GM12878 (cell line): ENCODE measurements at regions not wholly inside any gene's neighbourhood (a gene's known extent, or its start where the extent isn't known, plus 50 kb on each side); places are given as distances from the start of the nearest gene placed in this dataset.

Source experiments
- ATAC-seq: fragments of 200-7000 bp; cut with Tn5 transposase; 3 replicates; pipeline ENCODE4 v1.9.1; 2020; ENCODE audit warnings: mild to moderate bottlenecking, moderate library complexity
- BruUV-seq: library from RNA; stranded (reverse); fragments of 400-500 nt; replicated peaks from 2 replicates; lab custom pipeline; 2021; lab: Mats Ljungman, UMichigan
- CTCF ChIA-PET: fragments of 300-600 bp; sonication (Branson Sonifier 250); formaldehyde crosslinking; extraction: SDS; loops from one replicate; lab custom pipeline; 2021; ENCODE audit warnings: inconsistent platforms; lab: Yijun Ruan, JAX
- POLR2A ChIA-PET: fragments of 350-600 bp; formaldehyde crosslinking; extraction: SDS; loops from one replicate; lab custom pipeline; 2021; ENCODE audit warnings: inconsistent platforms; lab: Charles Lee
- RAD21 ChIA-PET: fragments of 300-600 bp; sonication (Branson Sonifier 250); formaldehyde crosslinking; loops from one replicate; lab custom pipeline; 2023; ENCODE audit warnings: antibody characterized with exemption; ENCODE audit not compliant: unreplicated experiment; lab: Charles Lee
- SMC1A ChIA-PET: fragments of 300-600 bp; sonication (Branson Sonifier 250); formaldehyde crosslinking; loops from one replicate; lab custom pipeline; 2023; ENCODE audit not compliant: unreplicated experiment, uncharacterized antibody; lab: Charles Lee
- DNase-seq: peaks from one replicate; pipeline ENCODE4 v3.0.0-alpha.2; 2011; ENCODE audit warnings: low read depth, low spot score
- FAIRE-seq: peaks from 3 replicates; lab custom pipeline; 2011; peaks lifted over from hg19 to GRCh38; lab: Jason Lieb, UNC
- H2AFZ ChIP-seq: 2 replicates; pipeline ENCODE4 v1.6.0; 2011; ENCODE audit warnings: low read depth, low read length, control low read depth; ENCODE audit not compliant: control insufficient read depth
- H3K27ac ChIP-seq: 2 replicates; pipeline ENCODE4 v1.5.1; 2011; ENCODE audit warnings: control low read depth; ENCODE audit not compliant: control insufficient read depth, insufficient read depth
- H3K27me3 ChIP-seq, 2 experiments: replicated peaks in 1 of 2; 2 replicates each; pipeline versions ENCODE4 v1.6.0 to v1.6.1; 2011; ENCODE audit warnings: low read length in 1 of 2; ENCODE audit not compliant: control insufficient read depth in 2 of 2, insufficient read depth in 2 of 2
- H3K36me3 ChIP-seq, 2 experiments: 2 replicates each; pipeline ENCODE4 v1.5.1; 2011; ENCODE audit warnings: low read length in 1 of 2; ENCODE audit not compliant: control insufficient read depth in 2 of 2, insufficient read depth in 2 of 2
- H3K4me1 ChIP-seq: 2 replicates; pipeline ENCODE4 v1.6.1; 2011; ENCODE audit warnings: mild to moderate bottlenecking, low read length, moderate library complexity, mixed read lengths; ENCODE audit not compliant: control insufficient read depth, insufficient read depth
- H3K4me2 ChIP-seq: 2 replicates; pipeline ENCODE4 v1.6.0; 2011; ENCODE audit warnings: control low read depth; ENCODE audit not compliant: control insufficient read depth, insufficient read depth
- H3K4me3 ChIP-seq: fragments of 200-600 bp; sonication (generic); 2 replicates; pipeline ENCODE4 v1.5.1; 2016
- H3K79me2 ChIP-seq: 2 replicates; pipeline ENCODE4 v1.6.0; 2011; ENCODE audit warnings: low read length; ENCODE audit not compliant: control insufficient read depth, insufficient read depth
- H3K9ac ChIP-seq: 2 replicates; pipeline ENCODE4 v1.8.0; 2011; ENCODE audit warnings: low read length, control low read depth, mixed read lengths; ENCODE audit not compliant: control insufficient read depth, insufficient read depth
- H3K9me3 ChIP-seq: replicated peaks from 3 replicates; pipeline ENCODE4 v1.5.1; 2011; ENCODE audit warnings: mild to moderate bottlenecking, low read length; ENCODE audit not compliant: control insufficient read depth, insufficient read depth
- H4K20me1 ChIP-seq: 2 replicates; pipeline ENCODE4 v1.6.0; 2011; ENCODE audit not compliant: control insufficient read depth, insufficient read depth
- BRCA1 ChIP-seq: IDR thresholded peaks from 2 replicates; pipeline ENCODE4 v1.6.1; 2011; ENCODE audit warnings: low read depth, low read length, improper control_type of control experiment
- CBFB ChIP-seq: IDR thresholded peaks from 2 replicates; pipeline ENCODE4 v1.6.1; 2016; ENCODE audit warnings: antibody characterized with exemption, low read depth
- CBX3 ChIP-seq: fragments of 200-600 bp; sonication (generic); IDR thresholded peaks from 2 replicates; pipeline ENCODE4 v1.6.1; 2016; ENCODE audit warnings: low read depth, borderline replicate concordance
- CBX5 ChIP-seq: sonication (generic); IDR thresholded peaks from 2 replicates; pipeline ENCODE4 v1.6.1; 2016; ENCODE audit warnings: low read depth, moderate library complexity, mild to moderate bottlenecking, inconsistent platforms
- EED ChIP-seq: sonication (generic); IDR thresholded peaks from 2 replicates; pipeline ENCODE4 v1.6.1; 2016; ENCODE audit warnings: antibody characterized with exemption, low read depth
- GATAD2B ChIP-seq: fragments of 450-650 bp; conservative IDR thresholded peaks from 2 replicates; pipeline ENCODE4 v1.6.1; 2017; ENCODE audit warnings: low read depth, mild to moderate bottlenecking, moderate library complexity
- IKZF1 ChIP-seq: fragments of 450-650 bp; conservative IDR thresholded peaks from 2 replicates; pipeline ENCODE4 v1.6.1; 2017; ENCODE audit warnings: antibody characterized with exemption, mild to moderate bottlenecking
- MTA3 ChIP-seq: IDR thresholded peaks from 2 replicates; pipeline ENCODE4 v1.6.1; 2012; ENCODE audit warnings: low read length, inconsistent platforms, borderline replicate concordance
- MYC ChIP-seq: IDR thresholded peaks from 2 replicates; pipeline ENCODE4 v1.6.1; 2011; ENCODE audit warnings: mild to moderate bottlenecking, low read length, moderate library complexity, inconsistent platforms; ENCODE audit not compliant: insufficient read depth, insufficient replicate concordance, insufficient read length, severe bottlenecking
- SMC3 ChIP-seq: IDR thresholded peaks from 2 replicates; pipeline ENCODE4 v1.6.1; 2011; ENCODE audit warnings: low read length, improper control_type of control experiment, borderline replicate concordance
- SP1 ChIP-seq: IDR thresholded peaks from one replicate; pipeline ENCODE4 v1.6.1; 2011; ENCODE audit warnings: low read depth, low read length
- ZBED1 ChIP-seq: IDR thresholded peaks from 2 replicates; pipeline ENCODE4 v1.6.1; 2016; ENCODE audit warnings: borderline replicate concordance
- ZNF274 ChIP-seq: IDR thresholded peaks from one replicate; pipeline ENCODE4 v1.8.0; 2011; ENCODE audit not compliant: insufficient read length, insufficient read depth
- WGBS: methylation state at CpG from one replicate; pipeline ENCODE4 v1.1.6; 2016; ENCODE audit warnings: low lambda C conversion rate; ENCODE audit not compliant: insufficient replicate concordance, insufficient coverage; ENCODE audit errors: missing lambda C conversion rate; 5-methylcytosine and 5-hydroxymethylcytosine counted together
- in situ Hi-C: fragments of 300-500 bp; cut with MboI; formaldehyde crosslinking; loops from 9 replicates; pipeline ENCODE4 v1.14.3; 2018; ENCODE audit warnings: mixed read lengths
- intact Hi-C: fragments of 100-400 bp; cut with micrococcal nuclease; formaldehyde crosslinking; loops from one replicate; pipeline ENCODE4 v1.14.2; 2022; ENCODE audit not compliant: unreplicated experiment
- TF ChIP-seq, protein P1 (sequence below): fragments of 450-650 bp; formaldehyde crosslinking; IDR thresholded peaks from 2 replicates; pipeline ENCODE4 v1.4.0; 2022; ENCODE audit warnings: mild to moderate bottlenecking, moderate library complexity
- TF ChIP-seq, protein P2 (sequence below): IDR thresholded peaks from 2 replicates; pipeline ENCODE4 v1.6.1; 2012; ENCODE audit warnings: low read depth, low read length, improper control_type of control experiment
- TF ChIP-seq, protein P3 (sequence below): IDR thresholded peaks from 2 replicates; pipeline ENCODE4 v1.6.1; 2011; ENCODE audit warnings: low read depth, mild to moderate bottlenecking, low read length, moderate library complexity, borderline replicate concordance; ENCODE audit errors: extremely low read depth

DNA sequence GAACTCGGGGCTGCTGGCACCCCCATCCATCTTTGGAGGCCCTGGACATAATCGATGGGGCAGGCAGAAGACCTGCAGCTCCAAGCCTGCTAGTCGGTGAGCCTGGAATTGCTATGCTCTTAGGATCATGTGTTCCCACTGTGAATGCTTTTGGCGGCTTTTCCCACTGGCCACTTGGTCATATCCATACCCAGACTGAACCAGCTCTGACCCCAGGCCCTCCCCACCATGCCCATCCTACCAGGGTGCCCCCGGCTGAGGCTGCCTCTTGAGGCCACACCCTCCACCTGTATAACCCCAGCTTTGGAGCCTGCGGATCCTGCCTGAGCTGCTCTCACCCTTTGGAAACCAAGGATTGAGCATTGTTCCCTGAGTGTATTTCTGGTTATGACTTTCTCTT is 113.5 kb downstream of the TENT4A start:
- Histone ChIP-seq H2AFZ (no peak overlapping the region), H3K79me2 (no peaks in the 10 kb centered on the region), H4K20me1 (no peaks in the 10 kb centered on the region), H3K27me3 (no peaks in the 10 kb centered on the region), H3K36me3 (no peaks in the 10 kb centered on the region), H3K4me3 (no peak overlapping the region), H3K9me3 (no peaks in the 10 kb centered on the region; the same call in 2 of the 3 replicates), H3K27ac (no peak overlapping the region), H3K4me1 (peaks cover 32% of the 10 kb centered on the region), H3K4me2 (no peak overlapping the region), H3K9ac (no peak overlapping the region)
- ChIA-PET CTCF (interaction anchor here (1.1 kb wide), 1 partner anchor 9 kb away, joined by 3 read pairs; no protein-coding TSS in a partner anchor), SMC1A (no interaction called here), RAD21 (no interaction called here), POLR2A (no interaction called here)
- TF ChIP-seq ZNF274 (no peak), SMC3 (no peak), MYC (no peak), MTA3 (no peak), SP1 (no peak), BRCA1 (no peak), GATAD2B (no peak), IKZF1 (no peak), CBX3 (no peak), CBFB (no peak), CBX5 (no peak), ZBED1 (no peak), EED (no peak)
- TF ChIP-seq, protein P1, sequence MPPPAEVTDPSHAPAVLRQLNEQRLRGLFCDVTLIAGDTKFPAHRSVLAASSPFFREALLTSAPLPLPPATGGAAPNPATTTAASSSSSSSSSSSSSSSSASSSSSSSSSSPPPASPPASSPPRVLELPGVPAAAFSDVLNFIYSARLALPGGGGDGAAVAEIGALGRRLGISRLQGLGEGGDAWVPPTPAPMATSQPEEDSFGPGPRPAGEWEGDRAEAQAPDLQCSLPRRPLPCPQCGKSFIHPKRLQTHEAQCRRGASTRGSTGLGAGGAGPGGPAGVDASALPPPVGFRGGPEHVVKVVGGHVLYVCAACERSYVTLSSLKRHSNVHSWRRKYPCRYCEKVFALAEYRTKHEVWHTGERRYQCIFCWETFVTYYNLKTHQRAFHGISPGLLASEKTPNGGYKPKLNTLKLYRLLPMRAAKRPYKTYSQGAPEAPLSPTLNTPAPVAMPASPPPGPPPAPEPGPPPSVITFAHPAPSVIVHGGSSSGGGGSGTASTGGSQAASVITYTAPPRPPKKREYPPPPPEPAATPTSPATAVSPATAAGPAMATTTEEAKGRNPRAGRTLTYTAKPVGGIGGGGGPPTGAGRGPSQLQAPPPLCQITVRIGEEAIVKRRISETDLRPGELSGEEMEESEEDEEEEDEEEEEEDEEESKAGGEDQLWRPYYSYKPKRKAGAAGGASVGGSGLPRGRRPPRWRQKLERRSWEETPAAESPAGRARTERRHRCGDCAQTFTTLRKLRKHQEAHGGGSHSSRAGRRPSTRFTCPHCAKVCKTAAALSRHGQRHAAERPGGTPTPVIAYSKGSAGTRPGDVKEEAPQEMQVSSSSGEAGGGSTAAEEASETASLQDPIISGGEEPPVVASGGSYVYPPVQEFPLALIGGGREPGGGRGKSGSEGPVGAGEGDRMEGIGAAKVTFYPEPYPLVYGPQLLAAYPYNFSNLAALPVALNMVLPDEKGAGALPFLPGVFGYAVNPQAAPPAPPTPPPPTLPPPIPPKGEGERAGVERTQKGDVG (CRISPR knock-in tag): no peak
- TF ChIP-seq, protein P2, sequence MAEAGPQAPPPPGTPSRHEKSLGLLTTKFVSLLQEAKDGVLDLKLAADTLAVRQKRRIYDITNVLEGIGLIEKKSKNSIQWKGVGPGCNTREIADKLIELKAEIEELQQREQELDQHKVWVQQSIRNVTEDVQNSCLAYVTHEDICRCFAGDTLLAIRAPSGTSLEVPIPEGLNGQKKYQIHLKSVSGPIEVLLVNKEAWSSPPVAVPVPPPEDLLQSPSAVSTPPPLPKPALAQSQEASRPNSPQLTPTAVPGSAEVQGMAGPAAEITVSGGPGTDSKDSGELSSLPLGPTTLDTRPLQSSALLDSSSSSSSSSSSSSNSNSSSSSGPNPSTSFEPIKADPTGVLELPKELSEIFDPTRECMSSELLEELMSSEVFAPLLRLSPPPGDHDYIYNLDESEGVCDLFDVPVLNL: no peak
- TF ChIP-seq, protein P3, sequence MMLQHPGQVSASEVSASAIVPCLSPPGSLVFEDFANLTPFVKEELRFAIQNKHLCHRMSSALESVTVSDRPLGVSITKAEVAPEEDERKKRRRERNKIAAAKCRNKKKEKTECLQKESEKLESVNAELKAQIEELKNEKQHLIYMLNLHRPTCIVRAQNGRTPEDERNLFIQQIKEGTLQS: no peak
- intact Hi-C loops (no loop called here), in situ Hi-C loops (no loop called here)
- no TSS peak for BruUV-seq
- 50% methylated on average over 6 of the region's 6 CpGs for WGBS
- FAIRE-seq: no peak
- no peak for DNase-seq
- no peak for ATAC-seq
